Muscle of leg (tissue), 3 donors: ENCODE measurements at regions not wholly inside any gene's neighbourhood (a gene's known extent, or its start where the extent isn't known, plus 50 kb on each side); places are given as distances from the start of the nearest gene placed in this dataset.

Source experiments
- DNase-seq: peaks from one replicate; pipeline ENCODE4 v3.0.0; 2013
- H3K27ac ChIP-seq: one replicate; pipeline ENCODE4 v1.5.1; 2013; ENCODE audit warnings: mild to moderate bottlenecking, low read length, control low read depth
- H3K27me3 ChIP-seq: one replicate; pipeline ENCODE4 v1.6.1; 2013; ENCODE audit warnings: low read length; ENCODE audit not compliant: control insufficient read depth, insufficient read depth
- H3K36me3 ChIP-seq: one replicate; pipeline ENCODE4 v1.6.1; 2013; ENCODE audit warnings: low read length; ENCODE audit not compliant: control insufficient read depth, insufficient read depth
- H3K4me1 ChIP-seq: one replicate; pipeline ENCODE4 v1.6.1; 2013; ENCODE audit warnings: low read length; ENCODE audit not compliant: control insufficient read depth, insufficient read depth
- H3K4me3 ChIP-seq: one replicate; pipeline ENCODE4 v1.5.1; 2013; ENCODE audit warnings: low read length, control low read depth
- H3K9me3 ChIP-seq: replicated peaks from 2 replicates; pipeline ENCODE4 v1.6.1; 2013; ENCODE audit warnings: low read depth, low read length; ENCODE audit not compliant: control insufficient read depth
- WGBS: methylation state at CpG from one replicate; pipeline ENCODE4 v1.1.5; 2013; ENCODE audit warnings: missing lambda C conversion rate; ENCODE audit not compliant: insufficient coverage; 5-methylcytosine and 5-hydroxymethylcytosine counted together

GRCh38 chr18:51915176-51915575 lies 424.8 kb upstream of the DCC start:
- Histone ChIP-seq H3K36me3 (no peaks in the 10 kb centered on the region), H3K4me3 (no peak overlapping the region), H3K27ac (no peak overlapping the region), H3K9me3 (no peaks in the 10 kb centered on the region), H3K27me3 (no peaks in the 10 kb centered on the region), H3K4me1 (no peaks in the 10 kb centered on the region)
- no CpG with 5 or more reads among the region's 7 CpGs for WGBS
- no peak for DNase-seq

GRCh38 chr18:51921862-51922261 lies 418.1 kb upstream of the DCC start:
- Histone ChIP-seq H3K4me1 (no peaks in the 10 kb centered on the region), H3K9me3 (peaks cover 7% of the 10 kb centered on the region), H3K27ac (no peak overlapping the region), H3K27me3 (no peaks in the 10 kb centered on the region), H3K36me3 (no peaks in the 10 kb centered on the region), H3K4me3 (no peak overlapping the region)
- no peak for DNase-seq
- WGBS, result 74% methylated on average over 3 of the region's 3 CpGs

DNA sequence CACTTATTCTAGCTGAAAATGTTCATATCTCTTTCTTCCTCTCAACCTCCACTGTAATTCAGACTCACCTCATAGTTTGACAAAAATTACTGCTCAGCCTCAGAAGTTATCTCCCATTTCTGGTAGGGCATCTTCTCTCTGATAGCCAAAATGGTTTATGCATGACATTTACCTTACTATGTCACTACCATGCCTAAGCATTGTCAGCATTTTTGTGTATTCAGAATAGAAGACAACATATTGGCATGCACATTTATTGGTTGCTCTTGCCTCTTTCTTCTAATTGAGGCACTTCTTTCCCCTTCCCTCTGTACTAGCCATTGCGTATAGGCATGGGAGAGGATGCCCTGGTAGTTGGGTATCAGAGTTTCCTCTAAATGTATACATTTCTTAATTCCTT lies 406.1 kb upstream of the DCC start:
- no peaks in the 10 kb centered on the region for H3K36me3 ChIP-seq
- H3K27ac ChIP-seq, result no peak overlapping the region
- DNase-seq, result no peak
- H3K9me3 ChIP-seq, result peaks cover 4% of the 10 kb centered on the region
- H3K4me3 ChIP-seq, result no peak overlapping the region
- no peaks in the 10 kb centered on the region for H3K27me3 ChIP-seq
- WGBS, result no CpG with 5 or more reads among the region's 1 CpG
- no peaks in the 10 kb centered on the region for H3K4me1 ChIP-seq

- no peak overlapping the region for H3K27ac ChIP-seq
- no peaks in the 10 kb centered on the region for H3K36me3 ChIP-seq
- H3K4me3 ChIP-seq, result no peak overlapping the region
- 92% methylated on average over 2 of the region's 2 CpGs for WGBS
- no peak for DNase-seq
- H3K27me3 ChIP-seq, result no peaks in the 10 kb centered on the region
- no peaks in the 10 kb centered on the region for H3K9me3 ChIP-seq
- no peaks in the 10 kb centered on the region for H3K4me1 ChIP-seq
Observed at GRCh38 chr18:51936115-51936514, 403.9 kb upstream of the DCC start.

- no peak for DNase-seq
- no peaks in the 10 kb centered on the region for H3K36me3 ChIP-seq
- 80% methylated on average over 1 of the region's 2 CpGs for WGBS
- no peaks in the 10 kb centered on the region for H3K4me1 ChIP-seq
- H3K9me3 ChIP-seq, result no peaks in the 10 kb centered on the region
- no peaks in the 10 kb centered on the region for H3K27me3 ChIP-seq
- H3K27ac ChIP-seq, result no peak overlapping the region
- H3K4me3 ChIP-seq, result no peak overlapping the region
Observed at GRCh38 chr18:51941999-51942398, 398.0 kb upstream of the DCC start.

GRCh38 chr18:51943281-51943680 lies 396.7 kb upstream of the DCC start:
- no peak overlapping the region for H3K4me3 ChIP-seq
- no peaks in the 10 kb centered on the region for H3K9me3 ChIP-seq
- no peaks in the 10 kb centered on the region for H3K27me3 ChIP-seq
- no peak for DNase-seq
- H3K36me3 ChIP-seq, result no peaks in the 10 kb centered on the region
- no peaks in the 10 kb centered on the region for H3K4me1 ChIP-seq
- WGBS, result no CpG with 5 or more reads among the region's 1 CpG
- H3K27ac ChIP-seq, result no peak overlapping the region

- H3K27me3 ChIP-seq, result no peaks in the 10 kb centered on the region
- H3K36me3 ChIP-seq, result no peaks in the 10 kb centered on the region
- no peaks in the 10 kb centered on the region for H3K9me3 ChIP-seq
- no peak overlapping the region for H3K27ac ChIP-seq
- DNase-seq, result no peak
- WGBS, result 60% methylated on average over 1 of the region's 4 CpGs
- no peaks in the 10 kb centered on the region for H3K4me1 ChIP-seq
- no peak overlapping the region for H3K4me3 ChIP-seq
Observed at GRCh38 chr18:51946946-51947345, 393.1 kb upstream of the DCC start.

DNA sequence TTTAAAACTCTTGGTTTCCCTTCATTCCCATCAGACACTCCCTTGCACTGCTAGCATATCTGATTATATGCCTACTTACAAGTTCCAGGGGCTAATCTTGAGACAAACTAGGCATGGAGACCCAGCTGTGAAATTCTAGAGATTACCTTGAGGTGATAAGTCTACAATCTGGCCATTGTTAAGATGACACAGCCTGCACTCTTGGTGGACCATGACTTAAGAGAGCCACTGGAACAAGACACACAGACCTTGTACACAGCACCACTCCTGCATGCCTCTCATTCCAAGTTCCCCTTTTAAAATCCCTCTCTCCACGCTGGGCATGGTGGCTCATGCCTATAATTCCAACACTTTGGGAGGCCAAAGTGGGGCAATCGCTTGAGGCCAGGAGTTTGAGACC lies 387.2 kb upstream of the DCC start:
- peaks cover 8% of the 10 kb centered on the region for H3K9me3 ChIP-seq
- no peak overlapping the region for H3K4me3 ChIP-seq
- H3K27me3 ChIP-seq, result no peaks in the 10 kb centered on the region
- no peaks in the 10 kb centered on the region for H3K4me1 ChIP-seq
- H3K27ac ChIP-seq, result no peak overlapping the region
- WGBS, result 33% methylated on average over 1 of the region's 2 CpGs
- DNase-seq, result no peak
- no peaks in the 10 kb centered on the region for H3K36me3 ChIP-seq

- Histone ChIP-seq H3K27me3 (no peaks in the 10 kb centered on the region), H3K4me3 (no peak overlapping the region), H3K36me3 (no peaks in the 10 kb centered on the region), H3K4me1 (no peaks in the 10 kb centered on the region), H3K9me3 (peaks cover 10% of the 10 kb centered on the region), H3K27ac (no peak overlapping the region)
- no peak for DNase-seq
- 83% methylated on average over 3 of the region's 3 CpGs for WGBS
Observed at GRCh38 chr18:51953521-51953920, 386.5 kb upstream of the DCC start.

DNA sequence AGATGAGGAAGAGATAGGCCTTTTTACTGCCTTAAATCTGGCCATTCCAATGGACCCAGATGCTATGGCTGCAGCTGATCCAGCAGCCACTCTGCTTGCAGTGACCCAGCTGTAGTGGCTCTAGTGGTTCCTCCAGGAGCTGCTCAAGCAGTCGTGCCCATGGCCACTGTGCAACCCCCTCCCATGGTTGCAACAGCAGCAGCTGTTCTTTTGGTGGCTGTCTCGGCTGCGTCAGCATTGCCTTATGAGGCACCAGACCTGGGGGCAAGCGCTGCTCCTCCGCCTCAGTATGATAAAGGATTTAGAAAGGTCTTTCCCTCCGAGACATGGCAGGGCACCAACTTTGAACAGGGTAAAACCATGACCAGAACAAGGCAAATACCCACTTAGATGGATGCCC lies 384.9 kb upstream of the DCC start:
- no peak for DNase-seq
- no peak overlapping the region for H3K27ac ChIP-seq
- H3K4me1 ChIP-seq, result no peaks in the 10 kb centered on the region
- H3K27me3 ChIP-seq, result no peaks in the 10 kb centered on the region
- WGBS, result 97% methylated on average over 3 of the region's 6 CpGs
- no peak overlapping the region for H3K4me3 ChIP-seq
- H3K36me3 ChIP-seq, result no peaks in the 10 kb centered on the region
- peaks cover 10% of the 10 kb centered on the region for H3K9me3 ChIP-seq

- no peak for DNase-seq
- H3K4me1 ChIP-seq, result no peaks in the 10 kb centered on the region
Observed at GRCh38 chr18:51957001-51957400, 383.0 kb upstream of the DCC start.

More at GRCh38 chr18:51957001-51957400, 383.0 kb upstream of the DCC start:
- Histone ChIP-seq H3K27me3 (no peaks in the 10 kb centered on the region), H3K36me3 (no peaks in the 10 kb centered on the region), H3K9me3 (peaks cover 10% of the 10 kb centered on the region), H3K27ac (no peak overlapping the region), H3K4me3 (no peak overlapping the region)
- WGBS, result no CpG with 5 or more reads among the region's 4 CpGs
